DMS153 treated with DMSO at 0.1 percent for 48 hours (cell line): ENCODE measurements at regions not wholly inside any gene's neighbourhood (a gene's known extent, or its start where the extent isn't known, plus 50 kb on each side); places are given as distances from the start of the nearest gene placed in this dataset.

ENCODE experiments used
- DNase-seq: peaks from one replicate; lab custom pipeline; 2025; ENCODE audit not compliant: unreplicated experiment; lab: John Stamatoyannopoulos, UW

GRCh38 chr9:7960320-7961050, 160.9 kb upstream of the DMAC1 start:
- no peak for DNase-seq

- DNase-seq: no peak
These were observed 158.2 kb upstream of the DMAC1 start for GRCh38 chr9:7957803-7958202.

GRCh38 chr9:7947577-7947976, 148.0 kb upstream of the DMAC1 start:
- no peak for DNase-seq

- no peak for DNase-seq
These were observed 146.9 kb upstream of the DMAC1 start for GRCh38 chr9:7946458-7946857.

- no peak for DNase-seq
These were observed 145.0 kb upstream of the DMAC1 start for GRCh38 chr9:7944572-7944971.

- no peak for DNase-seq
These were observed 138.3 kb upstream of the DMAC1 start for GRCh38 chr9:7937761-7938491.

- DNase-seq: no peak
These were observed 137.4 kb upstream of the DMAC1 start for GRCh38 chr9:7936996-7937395.

- no peak for DNase-seq
These were observed 136.6 kb upstream of the DMAC1 start for GRCh38 chr9:7936163-7936562.

- no peak for DNase-seq
These were observed 136.1 kb upstream of the DMAC1 start for GRCh38 chr9:7935681-7936080.

GRCh38 chr9:7932767-7933166, 133.2 kb upstream of the DMAC1 start:
- no peak for DNase-seq

GRCh38 chr9:7930613-7931012, 131.0 kb upstream of the DMAC1 start:
- no peak for DNase-seq

- no peak for DNase-seq
These were observed 122.1 kb upstream of the DMAC1 start for GRCh38 chr9:7921545-7922197.

GRCh38 chr9:7912037-7912535, 112.5 kb upstream of the DMAC1 start:
- no peak for DNase-seq

- no peak for DNase-seq
These were observed 110.9 kb upstream of the DMAC1 start for GRCh38 chr9:7910426-7911020.

- DNase-seq: no peak
These were observed 110.0 kb upstream of the DMAC1 start for GRCh38 chr9:7909537-7909936.

- no peak for DNase-seq
These were observed 108.2 kb upstream of the DMAC1 start for GRCh38 chr9:7907551-7908337.

- no peak for DNase-seq
These were observed 107.4 kb upstream of the DMAC1 start for GRCh38 chr9:7906783-7907550.

- DNase-seq: no peak
These were observed 102.0 kb upstream of the DMAC1 start for GRCh38 chr9:7901621-7902020.

GRCh38 chr9:7900541-7900940, 101.0 kb upstream of the DMAC1 start:
- no peak for DNase-seq

- no peak for DNase-seq
These were observed 100.2 kb upstream of the DMAC1 start for GRCh38 chr9:7899753-7900152.
